ENCODE measurements at regions not wholly inside any gene's neighbourhood (a gene's known extent, or its start where the extent isn't known, plus 50 kb on each side); places are given as distances from the start of the nearest gene placed in this dataset.

GRCh38 chr10:28892818-28893547 is 215.7 kb downstream of the BAMBI start (continued):
- peak; percentile 39; the same call in 1 of the 2 replicates for TF ChIP-seq FOSL1 (tag; conservative IDR thresholded peaks at IDR 0.05)

GRCh38 chr10:28894146-28894545 is 216.8 kb downstream of the BAMBI start:
- 69% methylated on average over 5 of the region's 5 CpGs for WGBS (ENCODE audit: insufficient coverage, low coverage, missing lambda C conversion rate)
- no peak for ATAC-seq
- no peak for FAIRE-seq
- peaks cover 0 to 8% of the 10 kb centered on the region in 2 experiments; a peak in 2 of 5 replicates for H3K4me1 ChIP-seq (replicated peaks in 1 of 2; ENCODE audit: control insufficient read depth in 2 of 2, insufficient read depth in 2 of 2, low read length in 2 of 2)
- intact Hi-C loops (cut with micrococcal nuclease) = no loop called here
- TF ChIP-seq TAF1 (IDR thresholded peaks at IDR 0.05; ENCODE audit: control insufficient read depth, extremely low read depth, insufficient read depth, low read length, severe bottlenecking) = no peak
- TF ChIP-seq ZNF780A (CRISPR knock-in tag; IDR thresholded peaks at IDR 0.05) = no peak
- no peak for TF ChIP-seq SMARCA5 (IDR thresholded peaks at IDR 0.05)
- no peak for TF ChIP-seq ZSCAN32 (CRISPR knock-in tag; IDR thresholded peaks at IDR 0.05)
- no peak for TF ChIP-seq E2F1 (CRISPR knock-in tag; IDR thresholded peaks at IDR 0.05)
- TF ChIP-seq HNRNPUL1 (IDR thresholded peaks at IDR 0.05; ENCODE audit: low read length) = no peak
- no peak for TF ChIP-seq KHSRP (IDR thresholded peaks at IDR 0.05)
- no peak for TF ChIP-seq POLR2A (conservative IDR thresholded peaks at IDR 0.05)
- no peak for TF ChIP-seq E4F1 (CRISPR knock-in tag; IDR thresholded peaks at IDR 0.05; ENCODE audit: borderline replicate concordance)
- no peak for TF ChIP-seq ZNF175 (CRISPR knock-in tag; IDR thresholded peaks at IDR 0.05; ENCODE audit: low read depth)
- TF ChIP-seq FOXK1 (CRISPR knock-in tag; IDR thresholded peaks at IDR 0.05; ENCODE audit: borderline replicate concordance) = no peak
- TF ChIP-seq NKRF (IDR thresholded peaks at IDR 0.05; ENCODE audit: borderline replicate concordance) = no peak
- no peak for TF ChIP-seq RBM34 (IDR thresholded peaks at IDR 0.05; ENCODE audit: borderline replicate concordance, insufficient read depth, low read length)
- no peak for TF ChIP-seq ZNF347 (CRISPR knock-in tag; IDR thresholded peaks at IDR 0.05; ENCODE audit: low read depth)
- no peak for TF ChIP-seq ZNF140 (CRISPR knock-in tag; IDR thresholded peaks at IDR 0.05)
- DNase-seq (ENCODE audit: extremely low read depth in 1 of 4, low spot score in 3 of 4) = no peak
- no peaks in the 10 kb centered on the region for H3K9me1 ChIP-seq (ENCODE audit: control insufficient read depth, insufficient read depth, low read length)
- POLR2A ChIA-PET = no interaction called here
- no peaks in the 10 kb centered on the region for H3K27me3 ChIP-seq (ENCODE audit: control insufficient read depth in 2 of 2, insufficient read depth in 2 of 2, low read length in 2 of 2)
- H3K9me3 ChIP-seq (replicated peaks; ENCODE audit: control insufficient read depth, insufficient read depth, low read depth, low read length) = no peaks in the 10 kb centered on the region
- in situ Hi-C loops (cut with MboI) = no loop called here
- H3K36me3 ChIP-seq (ENCODE audit: control insufficient read depth, insufficient read depth, low read length) = no peaks in the 10 kb centered on the region
- no TSS peak for BruUV-seq (replicated peaks)
- no peak overlapping the region for H3K27ac ChIP-seq (ENCODE audit: extremely low read depth, low read depth, low read length)
- H2AFZ ChIP-seq (ENCODE audit: low read depth, low read length) = no peak overlapping the region
- CTCF ChIA-PET (ENCODE audit: low intra/inter-chr PET ratio) = no interaction called here
- no peak overlapping the region for H3K4me3 ChIP-seq
- H4K20me1 ChIP-seq (replicated peaks; ENCODE audit: control insufficient read depth, insufficient read depth, low read length) = no peaks in the 10 kb centered on the region
- no peak overlapping the region for H3K9ac ChIP-seq (ENCODE audit: insufficient read depth in 1 of 2, low read depth in 2 of 2, low read length in 2 of 2)
- H3K4me2 ChIP-seq (ENCODE audit: insufficient read depth, low read length) = no peak overlapping the region
- H3K79me2 ChIP-seq (ENCODE audit: control insufficient read depth, insufficient read depth, low read length) = no peaks in the 10 kb centered on the region
